ENCODE measurements at regions not wholly inside any gene's neighbourhood (a gene's known extent, or its start where the extent isn't known, plus 50 kb on each side); places are given as distances from the start of the nearest gene placed in this dataset.

GRCh38 chr1:29424266-29424665 lies 187.9 kb downstream of the PTPRU start:
- no peaks in the 10 kb centered on the region for H3K9me3 Mint-ChIP-seq (ENCODE audit: unreplicated experiment)
- no peaks in the 10 kb centered on the region for H3K4me1 Mint-ChIP-seq (ENCODE audit: low read depth, unreplicated experiment)
- H3K36me3 Mint-ChIP-seq (ENCODE audit: insufficient read depth, unreplicated experiment) = no peaks in the 10 kb centered on the region
- intact Hi-C loops (cut with micrococcal nuclease; ENCODE audit: unreplicated experiment) = no loop called here
- CTCF ChIA-PET = no interaction called here
- H3K27ac Mint-ChIP-seq (ENCODE audit: unreplicated experiment) = no peak overlapping the region
- no peak overlapping the region for H3K4me3 Mint-ChIP-seq (ENCODE audit: unreplicated experiment)
- no peak for TF ChIP-seq CTCF (IDR thresholded peaks at IDR 0.05; ENCODE audit: insufficient read depth in 1 of 2, low read depth in 1 of 2, low read length in 1 of 2, severe bottlenecking in 1 of 2, unreplicated experiment in 1 of 2)
- Histone ChIP-seq H3K4me3 (ENCODE audit: low read depth, low read length) (no peak overlapping the region), H3K9me3 (no peaks in the 10 kb centered on the region), H3K36me3 (ENCODE audit: control insufficient read depth, insufficient read depth, low read length) (no peaks in the 10 kb centered on the region), H3K4me1 (no peaks in the 10 kb centered on the region), H3K27me3 (replicated peaks; ENCODE audit: control insufficient read depth, insufficient read depth, low read length) (no peaks in the 10 kb centered on the region)
- POLR2A ChIA-PET = no interaction called here
- no TSS peak for BruUV-seq (replicated peaks)
- H3K27me3 Mint-ChIP-seq (ENCODE audit: insufficient read depth, unreplicated experiment) = peaks cover 9% of the 10 kb centered on the region
- no peak for DNase-seq

GRCh38 chr1:29420202-29420601 lies 183.9 kb downstream of the PTPRU start:
- peaks cover 4% of the 10 kb centered on the region for H3K4me1 Mint-ChIP-seq (ENCODE audit: low read depth, unreplicated experiment)
- H3K36me3 Mint-ChIP-seq (ENCODE audit: insufficient read depth, unreplicated experiment) = no peaks in the 10 kb centered on the region
- H3K27ac Mint-ChIP-seq (ENCODE audit: unreplicated experiment) = no peak overlapping the region
- Histone ChIP-seq H3K27me3 (replicated peaks; ENCODE audit: control insufficient read depth, insufficient read depth, low read length) (no peaks in the 10 kb centered on the region), H3K4me3 (ENCODE audit: low read depth, low read length) (no peak overlapping the region), H3K4me1 (no peaks in the 10 kb centered on the region), H3K9me3 (no peaks in the 10 kb centered on the region), H3K36me3 (ENCODE audit: control insufficient read depth, insufficient read depth, low read length) (no peaks in the 10 kb centered on the region)
- no TSS peak for BruUV-seq (replicated peaks)
- DNase-seq = no peak
- intact Hi-C loops (cut with micrococcal nuclease; ENCODE audit: unreplicated experiment) = no loop called here
- ChIA-PET CTCF (no interaction called here), POLR2A (no interaction called here)
- H3K27me3 Mint-ChIP-seq (ENCODE audit: insufficient read depth, unreplicated experiment) = peaks cover 6% of the 10 kb centered on the region
- TF ChIP-seq CTCF (IDR thresholded peaks at IDR 0.05; ENCODE audit: insufficient read depth in 1 of 2, low read depth in 1 of 2, low read length in 1 of 2, severe bottlenecking in 1 of 2, unreplicated experiment in 1 of 2) = no peak
- no peak overlapping the region for H3K4me3 Mint-ChIP-seq (ENCODE audit: unreplicated experiment)
- no peaks in the 10 kb centered on the region for H3K9me3 Mint-ChIP-seq (ENCODE audit: unreplicated experiment)

GRCh38 chr1:29417971-29418370 lies 181.6 kb downstream of the PTPRU start:
- intact Hi-C loops (cut with micrococcal nuclease; ENCODE audit: unreplicated experiment) = no loop called here
- no peak overlapping the region for H3K4me3 Mint-ChIP-seq (ENCODE audit: unreplicated experiment)
- no peak for TF ChIP-seq CTCF (IDR thresholded peaks at IDR 0.05; ENCODE audit: insufficient read depth in 1 of 2, low read depth in 1 of 2, low read length in 1 of 2, severe bottlenecking in 1 of 2, unreplicated experiment in 1 of 2)
- DNase-seq = no peak
- ChIA-PET POLR2A (no interaction called here), CTCF (no interaction called here)
- peaks cover 5% of the 10 kb centered on the region for H3K27me3 Mint-ChIP-seq (ENCODE audit: insufficient read depth, unreplicated experiment)
- no peaks in the 10 kb centered on the region for H3K36me3 Mint-ChIP-seq (ENCODE audit: insufficient read depth, unreplicated experiment)
- H3K4me1 Mint-ChIP-seq (ENCODE audit: low read depth, unreplicated experiment) = peaks cover 6% of the 10 kb centered on the region
- no peaks in the 10 kb centered on the region for H3K9me3 Mint-ChIP-seq (ENCODE audit: unreplicated experiment)
- Histone ChIP-seq H3K9me3 (no peaks in the 10 kb centered on the region), H3K36me3 (ENCODE audit: control insufficient read depth, insufficient read depth, low read length) (no peaks in the 10 kb centered on the region), H3K4me3 (ENCODE audit: low read depth, low read length) (no peak overlapping the region), H3K27me3 (replicated peaks; ENCODE audit: control insufficient read depth, insufficient read depth, low read length) (no peaks in the 10 kb centered on the region), H3K4me1 (no peaks in the 10 kb centered on the region)
- H3K27ac Mint-ChIP-seq (ENCODE audit: unreplicated experiment) = no peak overlapping the region
- no TSS peak for BruUV-seq (replicated peaks)
